ENCODE measurements at regions not wholly inside any gene's neighbourhood (a gene's known extent, or its start where the extent isn't known, plus 50 kb on each side); places are given as distances from the start of the nearest gene placed in this dataset.

DNA sequence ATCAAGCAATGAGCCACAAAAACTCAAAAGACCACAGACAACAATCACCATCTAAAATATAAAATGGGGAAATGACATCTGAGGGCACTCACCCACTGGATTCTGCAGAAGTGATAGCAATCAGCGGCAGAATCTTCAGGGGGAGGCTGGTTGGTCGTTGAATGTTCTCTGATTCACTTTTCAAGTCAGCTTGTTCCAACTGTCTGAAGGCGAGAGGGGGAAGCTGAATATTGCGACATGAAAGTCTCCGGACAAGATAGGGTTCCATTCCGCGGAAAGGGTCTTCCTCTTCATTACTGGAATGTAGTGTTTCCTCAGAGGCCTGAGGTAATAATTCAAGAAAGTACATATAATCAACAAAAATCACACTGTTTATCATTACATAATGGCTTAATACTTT is 94.9 kb upstream of the PDE4D start (continued):
- TF ChIP-seq, protein P1, sequence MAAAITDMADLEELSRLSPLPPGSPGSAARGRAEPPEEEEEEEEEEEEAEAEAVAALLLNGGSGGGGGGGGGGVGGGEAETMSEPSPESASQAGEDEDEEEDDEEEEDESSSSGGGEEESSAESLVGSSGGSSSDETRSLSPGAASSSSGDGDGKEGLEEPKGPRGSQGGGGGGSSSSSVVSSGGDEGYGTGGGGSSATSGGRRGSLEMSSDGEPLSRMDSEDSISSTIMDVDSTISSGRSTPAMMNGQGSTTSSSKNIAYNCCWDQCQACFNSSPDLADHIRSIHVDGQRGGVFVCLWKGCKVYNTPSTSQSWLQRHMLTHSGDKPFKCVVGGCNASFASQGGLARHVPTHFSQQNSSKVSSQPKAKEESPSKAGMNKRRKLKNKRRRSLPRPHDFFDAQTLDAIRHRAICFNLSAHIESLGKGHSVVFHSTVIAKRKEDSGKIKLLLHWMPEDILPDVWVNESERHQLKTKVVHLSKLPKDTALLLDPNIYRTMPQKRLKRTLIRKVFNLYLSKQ (tag by site-specific recombination; IDR thresholded peaks at IDR 0.05; ENCODE audit: borderline replicate concordance) = no peak

DNA sequence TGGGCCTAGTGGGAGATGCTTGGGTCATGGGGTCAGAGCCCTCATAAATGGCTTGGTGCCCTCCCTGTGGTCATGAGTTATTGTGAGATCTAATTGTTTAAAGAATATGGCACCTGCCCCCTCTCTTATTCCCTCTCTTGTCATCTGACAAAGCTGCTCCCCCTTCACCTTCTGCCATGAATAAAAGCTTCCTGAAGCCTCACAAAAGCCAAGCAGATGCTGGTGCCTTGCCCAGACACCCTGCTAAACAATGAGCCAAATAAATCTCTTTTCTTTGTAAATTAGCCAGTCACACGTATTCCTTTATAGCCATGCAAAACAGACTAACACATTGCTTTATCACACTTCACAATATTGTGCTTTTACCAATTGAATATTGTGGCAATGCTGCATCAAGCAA is 82.8 kb upstream of the PDE4D start:
- Histone ChIP-seq H3K9me3 (ENCODE audit: control insufficient read depth, insufficient read depth, low read depth, low read length) (no peaks in the 10 kb centered on the region), H3K4me1 (ENCODE audit: control insufficient read depth, insufficient read depth, low read length) (no peaks in the 10 kb centered on the region), H3K36me3 (ENCODE audit: control insufficient read depth in 2 of 2, insufficient read depth in 1 of 2, low read length in 2 of 2) (no peaks in the 10 kb centered on the region), H3K27ac (ENCODE audit: extremely low read depth, low read depth, low read length) (no peak overlapping the region), H3K4me3 (ENCODE audit: low read depth, low read length) (no peak overlapping the region)
- TF ChIP-seq SALL2 (tag by site-specific recombination; IDR thresholded peaks at IDR 0.05; ENCODE audit: borderline replicate concordance) = no peak
- no peak for TF ChIP-seq REPIN1 (tag by site-specific recombination; IDR thresholded peaks at IDR 0.05; ENCODE audit: low read depth)
- no peak for TF ChIP-seq ZNF561 (tag by site-specific recombination; IDR thresholded peaks at IDR 0.05; ENCODE audit: borderline replicate concordance)
- TF ChIP-seq ZNF48 (tag by site-specific recombination; IDR thresholded peaks at IDR 0.05) = no peak
- TF ChIP-seq SETDB1 (IDR thresholded peaks at IDR 0.05; ENCODE audit: insufficient read length, low read length) = no peak
- no peak for TF ChIP-seq SP7 (tag by site-specific recombination; IDR thresholded peaks at IDR 0.05)
- TF ChIP-seq ZXDB (tag by site-specific recombination; IDR thresholded peaks at IDR 0.05) = no peak
- no peak for TF ChIP-seq KLF16 (tag by site-specific recombination; IDR thresholded peaks at IDR 0.05)
- no peak for TF ChIP-seq ZNF350 (tag by site-specific recombination; IDR thresholded peaks at IDR 0.05)
- TF ChIP-seq, protein P1 (tag by site-specific recombination; IDR thresholded peaks at IDR 0.05; ENCODE audit: borderline replicate concordance) = no peak
- TF ChIP-seq WT1 (tag by site-specific recombination; IDR thresholded peaks at IDR 0.05) = no peak
- no peak for TF ChIP-seq ZNF701 (tag by site-specific recombination; IDR thresholded peaks at IDR 0.05)
- TF ChIP-seq ZNF544 (tag by site-specific recombination; IDR thresholded peaks at IDR 0.05) = no peak
- CTCF ChIA-PET = interaction anchor here (0.7 kb wide), 1 partner anchor 26 kb away, joined by 4 read pairs; no protein-coding TSS in a partner anchor
- POLR2A ChIA-PET = no interaction called here

DNA sequence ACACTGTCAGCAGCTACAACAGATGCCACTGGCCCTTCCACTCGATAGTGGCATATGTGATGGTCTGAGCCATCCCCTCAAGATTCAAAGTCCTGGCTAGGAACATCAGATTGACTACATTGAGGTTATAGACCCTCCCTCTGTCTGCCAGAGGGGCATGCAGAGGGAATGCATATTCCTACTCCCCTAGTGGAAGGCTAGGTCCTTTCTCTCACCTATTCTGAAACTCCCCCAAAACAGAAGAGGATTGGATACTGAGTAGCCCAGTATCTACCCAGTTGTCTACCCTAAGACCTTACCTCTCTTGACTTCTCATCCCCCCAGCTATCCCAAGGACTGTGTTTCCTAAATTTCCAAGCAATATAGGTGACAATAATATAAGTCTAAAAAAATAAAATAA is 78.5 kb upstream of the PDE4D start:
- ChIA-PET POLR2A (no interaction called here), CTCF (no interaction called here)
- Histone ChIP-seq H3K4me3 (ENCODE audit: low read depth, low read length) (no peak overlapping the region), H3K36me3 (ENCODE audit: control insufficient read depth in 2 of 2, insufficient read depth in 1 of 2, low read length in 2 of 2) (no peaks in the 10 kb centered on the region), H3K9me3 (ENCODE audit: control insufficient read depth, insufficient read depth, low read depth, low read length) (no peaks in the 10 kb centered on the region), H3K4me1 (ENCODE audit: control insufficient read depth, insufficient read depth, low read length) (no peaks in the 10 kb centered on the region), H3K27ac (ENCODE audit: extremely low read depth, low read depth, low read length) (no peak overlapping the region)
- TF ChIP-seq, protein P2, sequence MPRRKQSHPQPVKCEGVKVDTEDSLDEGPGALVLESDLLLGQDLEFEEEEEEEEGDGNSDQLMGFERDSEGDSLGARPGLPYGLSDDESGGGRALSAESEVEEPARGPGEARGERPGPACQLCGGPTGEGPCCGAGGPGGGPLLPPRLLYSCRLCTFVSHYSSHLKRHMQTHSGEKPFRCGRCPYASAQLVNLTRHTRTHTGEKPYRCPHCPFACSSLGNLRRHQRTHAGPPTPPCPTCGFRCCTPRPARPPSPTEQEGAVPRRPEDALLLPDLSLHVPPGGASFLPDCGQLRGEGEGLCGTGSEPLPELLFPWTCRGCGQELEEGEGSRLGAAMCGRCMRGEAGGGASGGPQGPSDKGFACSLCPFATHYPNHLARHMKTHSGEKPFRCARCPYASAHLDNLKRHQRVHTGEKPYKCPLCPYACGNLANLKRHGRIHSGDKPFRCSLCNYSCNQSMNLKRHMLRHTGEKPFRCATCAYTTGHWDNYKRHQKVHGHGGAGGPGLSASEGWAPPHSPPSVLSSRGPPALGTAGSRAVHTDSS (tag by site-specific recombination; IDR thresholded peaks at IDR 0.05) = no peak
- TF ChIP-seq ZNF629 (tag by site-specific recombination; IDR thresholded peaks at IDR 0.05) (no peak), ZNF311 (tag by site-specific recombination; IDR thresholded peaks at IDR 0.05; ENCODE audit: borderline replicate concordance) (no peak), OSR2 (tag by site-specific recombination; IDR thresholded peaks at IDR 0.05) (no peak), RBAK (tag by site-specific recombination; IDR thresholded peaks at IDR 0.05) (no peak), ZNF521 (tag by site-specific recombination; IDR thresholded peaks at IDR 0.05) (no peak), ZNF558 (tag by site-specific recombination; IDR thresholded peaks at IDR 0.05) (no peak)
- TF ChIP-seq, protein P3, sequence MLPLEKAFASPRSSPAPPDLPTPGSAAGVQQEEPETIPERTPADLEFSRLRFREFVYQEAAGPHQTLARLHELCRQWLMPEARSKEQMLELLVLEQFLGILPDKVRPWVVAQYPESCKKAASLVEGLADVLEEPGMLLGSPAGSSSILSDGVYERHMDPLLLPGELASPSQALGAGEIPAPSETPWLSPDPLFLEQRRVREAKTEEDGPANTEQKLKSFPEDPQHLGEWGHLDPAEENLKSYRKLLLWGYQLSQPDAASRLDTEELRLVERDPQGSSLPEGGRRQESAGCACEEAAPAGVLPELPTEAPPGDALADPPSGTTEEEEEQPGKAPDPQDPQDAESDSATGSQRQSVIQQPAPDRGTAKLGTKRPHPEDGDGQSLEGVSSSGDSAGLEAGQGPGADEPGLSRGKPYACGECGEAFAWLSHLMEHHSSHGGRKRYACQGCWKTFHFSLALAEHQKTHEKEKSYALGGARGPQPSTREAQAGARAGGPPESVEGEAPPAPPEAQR (tag by site-specific recombination; IDR thresholded peaks at IDR 0.05) = no peak
- TF ChIP-seq, protein P4, sequence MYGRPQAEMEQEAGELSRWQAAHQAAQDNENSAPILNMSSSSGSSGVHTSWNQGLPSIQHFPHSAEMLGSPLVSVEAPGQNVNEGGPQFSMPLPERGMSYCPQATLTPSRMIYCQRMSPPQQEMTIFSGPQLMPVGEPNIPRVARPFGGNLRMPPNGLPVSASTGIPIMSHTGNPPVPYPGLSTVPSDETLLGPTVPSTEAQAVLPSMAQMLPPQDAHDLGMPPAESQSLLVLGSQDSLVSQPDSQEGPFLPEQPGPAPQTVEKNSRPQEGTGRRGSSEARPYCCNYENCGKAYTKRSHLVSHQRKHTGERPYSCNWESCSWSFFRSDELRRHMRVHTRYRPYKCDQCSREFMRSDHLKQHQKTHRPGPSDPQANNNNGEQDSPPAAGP (tag by site-specific recombination; IDR thresholded peaks at IDR 0.05) = no peak
- TF ChIP-seq, protein P5, sequence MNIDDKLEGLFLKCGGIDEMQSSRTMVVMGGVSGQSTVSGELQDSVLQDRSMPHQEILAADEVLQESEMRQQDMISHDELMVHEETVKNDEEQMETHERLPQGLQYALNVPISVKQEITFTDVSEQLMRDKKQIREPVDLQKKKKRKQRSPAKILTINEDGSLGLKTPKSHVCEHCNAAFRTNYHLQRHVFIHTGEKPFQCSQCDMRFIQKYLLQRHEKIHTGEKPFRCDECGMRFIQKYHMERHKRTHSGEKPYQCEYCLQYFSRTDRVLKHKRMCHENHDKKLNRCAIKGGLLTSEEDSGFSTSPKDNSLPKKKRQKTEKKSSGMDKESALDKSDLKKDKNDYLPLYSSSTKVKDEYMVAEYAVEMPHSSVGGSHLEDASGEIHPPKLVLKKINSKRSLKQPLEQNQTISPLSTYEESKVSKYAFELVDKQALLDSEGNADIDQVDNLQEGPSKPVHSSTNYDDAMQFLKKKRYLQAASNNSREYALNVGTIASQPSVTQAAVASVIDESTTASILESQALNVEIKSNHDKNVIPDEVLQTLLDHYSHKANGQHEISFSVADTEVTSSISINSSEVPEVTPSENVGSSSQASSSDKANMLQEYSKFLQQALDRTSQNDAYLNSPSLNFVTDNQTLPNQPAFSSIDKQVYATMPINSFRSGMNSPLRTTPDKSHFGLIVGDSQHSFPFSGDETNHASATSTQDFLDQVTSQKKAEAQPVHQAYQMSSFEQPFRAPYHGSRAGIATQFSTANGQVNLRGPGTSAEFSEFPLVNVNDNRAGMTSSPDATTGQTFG (tag by site-specific recombination; IDR thresholded peaks at IDR 0.05; ENCODE audit: borderline replicate concordance) = no peak
- TF ChIP-seq, protein P6, sequence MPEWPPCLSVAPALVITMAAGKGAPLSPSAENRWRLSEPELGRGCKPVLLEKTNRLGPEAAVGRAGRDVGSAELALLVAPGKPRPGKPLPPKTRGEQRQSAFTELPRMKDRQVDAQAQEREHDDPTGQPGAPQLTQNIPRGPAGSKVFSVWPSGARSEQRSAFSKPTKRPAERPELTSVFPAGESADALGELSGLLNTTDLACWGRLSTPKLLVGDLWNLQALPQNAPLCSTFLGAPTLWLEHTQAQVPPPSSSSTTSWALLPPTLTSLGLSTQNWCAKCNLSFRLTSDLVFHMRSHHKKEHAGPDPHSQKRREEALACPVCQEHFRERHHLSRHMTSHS (tag by site-specific recombination; IDR thresholded peaks at IDR 0.05) = no peak
